ENCODE measurements at regions not wholly inside any gene's neighbourhood (a gene's known extent, or its start where the extent isn't known, plus 50 kb on each side); places are given as distances from the start of the nearest gene placed in this dataset.

DNA sequence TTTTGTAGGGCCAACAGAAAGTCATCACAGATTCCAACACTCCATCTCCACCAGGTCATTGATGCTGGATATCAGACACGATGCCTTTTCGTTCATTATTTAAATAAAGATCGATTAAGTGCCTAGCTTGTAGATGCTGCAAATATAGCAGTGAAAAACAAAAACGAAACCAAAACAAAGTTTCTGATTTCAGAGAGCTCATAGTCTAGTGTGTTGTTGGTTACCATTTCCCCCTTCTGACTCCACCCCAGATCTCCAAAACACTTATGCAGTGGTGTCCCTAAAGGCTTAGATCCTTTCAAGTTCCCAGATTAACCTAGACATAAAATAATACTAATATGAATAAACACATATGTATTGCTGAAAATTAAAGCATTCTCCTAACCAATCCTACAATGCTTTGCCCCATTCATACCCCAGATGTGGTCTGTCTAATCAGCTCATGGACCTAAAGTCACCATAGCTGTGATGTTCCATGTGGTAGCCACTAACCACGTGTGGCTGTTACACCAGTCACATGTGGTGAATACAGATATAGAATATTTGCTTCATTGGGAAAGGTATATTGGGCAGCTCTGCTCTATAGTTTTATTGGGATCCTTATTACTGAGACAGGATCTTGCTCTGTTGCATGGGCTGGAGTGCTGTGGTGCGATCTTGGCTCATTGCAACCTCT is 787.2 kb downstream of the TDRD15 start:
- DNase-seq = no peak

DNA sequence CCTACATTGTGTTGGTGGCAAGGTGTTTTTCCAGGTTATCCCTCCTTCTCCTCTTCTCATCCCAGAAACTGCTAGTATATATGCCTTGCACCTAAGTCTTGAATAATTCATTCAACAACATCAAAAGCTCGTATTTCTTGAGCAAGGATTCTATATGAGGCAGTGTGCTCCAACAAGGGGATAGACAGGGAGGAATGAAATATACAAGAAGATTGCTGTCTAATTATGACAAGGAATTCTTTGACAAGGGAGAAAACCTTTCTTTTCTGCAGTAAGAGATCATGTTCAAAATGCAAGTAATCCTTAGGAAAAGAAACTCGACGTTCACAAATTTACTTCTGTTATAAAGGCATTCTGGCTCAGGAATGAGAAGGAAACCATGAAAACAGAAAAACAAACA is 788.6 kb downstream of the TDRD15 start:
- DNase-seq = no peak

DNA sequence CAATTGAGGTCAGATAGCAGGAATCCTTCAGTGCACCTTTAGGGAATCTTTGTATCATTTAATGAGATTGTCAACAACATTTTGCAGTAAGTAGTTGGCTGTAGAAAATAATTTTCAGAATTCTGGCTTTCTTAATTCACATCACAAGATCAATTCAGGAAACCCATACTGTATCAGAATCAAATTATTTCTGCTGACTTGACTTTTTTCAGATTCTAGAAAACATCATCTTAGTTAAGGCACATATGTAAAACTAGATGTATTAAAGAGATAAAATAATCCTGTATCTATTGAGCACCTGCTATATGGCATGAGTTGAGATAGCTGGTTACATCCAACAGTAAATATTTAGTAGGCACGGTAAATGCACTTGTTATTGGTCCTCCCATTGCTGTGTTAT is 791.4 kb downstream of the TDRD15 start:
- DNase-seq = no peak

DNA sequence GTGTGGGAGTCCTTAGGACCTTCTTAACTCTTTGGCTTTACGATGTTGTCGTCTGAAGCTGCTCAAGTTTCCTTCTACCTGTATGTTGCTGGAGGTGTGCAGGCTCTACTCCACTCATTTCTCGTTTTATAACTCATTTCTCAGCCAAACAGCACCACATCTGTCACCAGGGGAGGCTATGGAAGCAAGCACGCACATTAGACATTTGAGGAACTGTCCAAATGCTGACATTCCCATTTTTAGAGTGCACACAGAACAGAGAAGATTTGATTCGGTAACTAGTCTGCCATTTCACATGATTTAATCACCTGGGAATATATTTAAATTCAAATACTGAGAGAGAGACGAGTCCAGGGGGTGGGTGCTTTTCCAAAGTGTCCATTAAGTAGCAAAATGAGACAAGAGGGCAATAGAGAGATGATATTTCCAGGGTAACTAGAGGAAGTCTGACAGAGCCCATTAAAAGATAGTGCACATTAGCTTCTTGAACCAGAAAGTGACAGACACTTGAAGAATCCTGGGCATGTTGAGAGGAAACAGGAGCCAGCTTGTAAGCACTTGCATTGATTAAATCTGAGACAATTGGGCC is 793.3 kb downstream of the TDRD15 start:
- no peak for DNase-seq

DNA sequence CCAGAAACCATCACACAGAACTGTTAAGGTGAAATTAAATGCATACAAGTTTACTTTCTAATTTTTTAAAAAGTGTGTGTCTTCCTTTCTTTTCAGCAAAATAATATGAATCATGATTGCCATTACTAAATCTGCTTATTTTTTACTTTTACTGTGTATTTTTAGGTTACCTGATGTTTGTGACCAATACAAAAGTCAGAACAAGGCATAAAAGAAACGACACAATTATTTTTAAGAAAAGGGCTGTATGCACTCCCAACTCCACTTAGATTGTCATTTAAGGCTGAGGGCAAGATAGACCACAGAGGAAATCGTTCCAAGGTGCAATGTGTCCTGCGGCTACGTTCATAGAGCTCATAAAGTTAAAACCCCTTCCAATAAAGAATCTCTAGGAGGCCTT is 797.0 kb downstream of the TDRD15 start:
- DNase-seq = no peak

DNA sequence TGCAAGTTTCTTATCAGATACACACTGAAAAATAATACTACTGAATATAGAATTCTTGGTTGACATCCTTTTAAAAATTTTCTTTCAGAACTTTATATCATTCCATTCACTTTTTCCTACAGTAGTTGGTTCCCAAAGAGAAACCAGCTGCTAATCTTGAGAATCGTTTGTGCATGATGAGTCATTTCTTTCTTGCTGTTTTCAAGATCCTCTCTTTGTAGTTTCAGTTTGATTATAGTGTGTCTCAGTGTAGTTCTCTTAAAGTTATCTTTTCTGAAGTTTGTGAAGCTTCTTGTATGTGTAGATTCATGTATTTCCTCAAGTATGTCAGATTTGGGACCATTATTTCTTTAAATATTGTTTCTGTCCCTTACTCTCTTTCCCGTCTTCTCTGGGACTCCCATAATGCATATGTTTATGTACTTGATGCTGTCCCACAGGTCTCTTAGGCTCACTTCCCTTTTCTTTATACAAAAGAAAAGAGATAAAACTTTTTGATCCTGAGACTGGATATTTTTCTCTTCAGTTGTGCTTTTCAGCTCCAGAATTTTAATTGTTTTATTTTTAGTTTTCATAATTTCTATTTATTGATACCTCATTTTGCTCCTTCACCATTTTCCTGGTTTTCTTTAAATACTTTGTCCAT is 801.0 kb downstream of the TDRD15 start:
- DNase-seq = no peak

DNA sequence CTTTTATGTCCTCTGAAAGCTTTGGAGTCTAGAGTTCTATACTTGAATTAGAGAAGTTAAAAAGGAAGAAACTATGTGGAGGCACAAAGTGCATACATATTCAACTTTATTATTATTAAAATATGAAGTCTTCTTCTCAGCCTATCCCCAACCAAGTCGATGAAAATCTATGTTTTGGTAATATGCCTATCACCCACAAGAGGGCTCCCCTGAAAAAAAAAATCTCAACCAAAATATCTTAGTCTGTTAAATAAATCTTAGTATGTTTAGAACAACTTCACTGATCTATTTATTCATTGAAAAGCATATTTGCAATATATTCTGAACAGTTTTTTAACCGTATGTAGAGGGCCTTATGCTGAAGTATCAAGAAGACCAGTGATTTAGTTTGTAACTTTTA is 804.5 kb downstream of the TDRD15 start:
- DNase-seq = no peak

DNA sequence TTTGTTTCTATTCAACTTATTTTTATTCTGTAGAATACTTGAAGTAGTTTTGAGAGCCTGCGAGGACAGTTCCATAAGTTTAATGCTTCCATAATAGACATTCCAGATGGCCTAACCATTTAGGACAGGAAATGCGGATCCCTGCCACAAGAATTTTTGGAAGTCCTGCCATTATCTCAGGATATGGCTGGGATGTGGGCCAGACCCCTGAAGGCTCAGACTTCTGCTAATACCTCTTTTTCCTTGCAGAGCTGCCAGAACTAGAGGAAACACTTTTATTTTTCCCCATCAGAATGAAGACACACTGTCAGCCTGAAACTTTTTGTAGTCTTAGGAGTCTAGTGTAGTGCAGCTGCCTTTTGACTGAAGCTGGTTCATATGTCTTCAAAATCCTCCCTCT is 806.5 kb downstream of the TDRD15 start:
- no peak for DNase-seq

DNA sequence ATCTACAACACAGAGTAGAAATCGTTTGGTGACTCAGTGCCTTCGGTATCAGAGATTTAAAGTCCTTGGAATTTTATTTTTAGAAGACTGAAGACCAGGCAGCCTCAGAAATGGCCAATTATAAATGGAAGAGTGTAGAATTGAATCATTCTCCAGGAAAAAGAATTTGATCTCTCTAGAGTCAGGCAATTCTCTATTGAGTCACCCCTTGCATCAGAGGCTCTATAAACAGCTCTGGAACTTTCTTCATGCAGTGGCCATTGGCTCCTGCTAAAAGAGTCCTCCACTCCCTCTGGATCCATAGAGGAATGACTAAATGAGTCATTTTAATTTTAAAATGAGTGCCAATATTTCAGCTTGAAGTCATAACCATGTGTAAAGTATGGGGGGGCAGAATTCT is 816.2 kb downstream of the TDRD15 start:
- no peak for DNase-seq

DNA sequence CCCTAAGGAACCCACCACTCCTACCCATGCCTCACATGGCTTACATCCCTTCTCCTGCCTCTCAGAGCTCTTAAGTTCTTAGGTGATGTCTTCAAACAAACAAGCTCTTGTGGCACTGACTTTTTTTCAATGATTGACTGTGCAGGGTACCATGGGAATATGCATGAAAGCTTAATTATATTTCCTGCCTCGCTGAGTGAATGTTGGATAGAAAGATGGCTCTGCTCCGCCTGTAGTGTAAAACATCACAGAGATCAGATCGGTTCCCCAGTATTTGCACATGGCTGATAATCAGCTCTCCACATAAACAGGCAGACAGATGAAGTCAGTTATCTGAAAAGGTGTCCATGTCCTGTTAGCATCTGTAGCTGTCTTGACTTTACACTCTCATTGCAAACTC is 820.8 kb downstream of the TDRD15 start:
- no peak for DNase-seq

DNA sequence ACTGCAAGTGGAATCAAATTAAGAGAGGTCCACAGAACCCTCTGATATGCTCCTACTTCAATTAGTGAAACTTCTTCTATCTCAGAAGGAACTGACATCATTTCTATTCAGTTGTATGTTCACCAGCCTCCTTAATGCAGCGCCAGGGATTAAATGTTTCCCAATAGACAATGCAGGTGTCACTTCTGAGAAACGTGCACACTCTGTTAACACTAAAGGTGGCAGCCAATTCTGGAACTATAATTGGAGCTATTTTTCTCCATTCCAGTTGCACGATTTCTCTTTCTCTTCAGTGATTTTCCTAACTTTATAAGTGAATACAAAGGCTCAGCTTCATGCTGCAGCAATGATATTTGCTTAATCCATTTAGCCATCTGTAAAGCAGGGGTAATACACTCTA is 821.9 kb downstream of the TDRD15 start:
- DNase-seq = no peak

DNA sequence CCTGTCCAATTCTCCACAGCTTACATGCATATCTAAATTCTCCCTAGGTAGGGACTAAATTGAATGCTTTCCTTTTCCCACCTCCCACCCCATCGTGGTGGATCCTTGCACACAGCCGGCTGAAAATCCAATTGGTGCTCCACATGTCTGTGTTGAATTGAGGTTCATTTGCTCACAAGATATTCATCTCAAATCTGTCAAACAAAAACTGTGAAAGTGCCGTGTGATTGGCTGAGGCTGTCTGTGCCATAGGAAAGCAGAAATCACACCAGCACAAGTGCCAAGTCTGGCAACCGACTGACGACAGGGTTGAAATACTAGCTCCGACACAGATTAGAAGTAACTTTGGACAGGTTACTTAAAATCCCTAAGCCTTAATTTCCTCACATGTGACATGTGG is 823.3 kb downstream of the TDRD15 start:
- DNase-seq = no peak

DNA sequence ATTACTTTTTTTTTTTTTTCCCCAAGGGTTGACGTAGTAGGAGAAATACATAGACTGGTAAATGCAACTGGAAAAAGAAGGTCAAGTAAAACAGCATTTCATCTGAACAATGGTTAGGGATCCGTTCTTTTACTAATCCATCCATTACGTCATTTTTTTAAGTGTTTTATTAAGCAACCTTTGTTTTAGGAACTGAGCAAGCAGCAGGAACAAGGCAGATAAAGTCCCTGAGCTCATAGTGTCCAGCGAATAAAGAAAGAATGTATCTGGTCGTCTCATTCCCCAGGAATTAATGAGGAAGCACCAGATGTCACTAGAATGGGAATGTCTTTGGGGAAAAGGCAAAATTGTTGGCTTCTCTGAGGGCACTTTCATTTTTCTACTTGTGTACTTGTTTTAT is 842.4 kb downstream of the TDRD15 start:
- DNase-seq = no peak

DNA sequence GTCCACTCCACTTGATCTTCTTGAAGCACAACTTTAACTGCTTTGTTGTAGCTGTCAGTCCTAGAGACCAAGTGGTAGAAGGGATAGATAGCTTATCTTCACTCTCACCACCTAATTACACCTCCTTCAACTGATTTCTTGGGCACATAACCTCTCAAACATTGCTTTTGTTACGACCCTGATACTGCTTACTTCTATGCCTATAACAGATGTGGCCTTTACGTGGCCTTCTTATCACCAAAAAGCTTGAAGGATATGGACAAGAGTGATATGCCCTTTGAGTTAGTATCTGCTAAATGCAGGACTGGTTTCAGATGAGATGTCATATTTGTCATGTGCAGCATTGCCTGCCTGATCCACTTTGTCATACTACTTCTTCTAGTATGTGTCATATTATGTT is 847.2 kb downstream of the TDRD15 start:
- no peak for DNase-seq

DNA sequence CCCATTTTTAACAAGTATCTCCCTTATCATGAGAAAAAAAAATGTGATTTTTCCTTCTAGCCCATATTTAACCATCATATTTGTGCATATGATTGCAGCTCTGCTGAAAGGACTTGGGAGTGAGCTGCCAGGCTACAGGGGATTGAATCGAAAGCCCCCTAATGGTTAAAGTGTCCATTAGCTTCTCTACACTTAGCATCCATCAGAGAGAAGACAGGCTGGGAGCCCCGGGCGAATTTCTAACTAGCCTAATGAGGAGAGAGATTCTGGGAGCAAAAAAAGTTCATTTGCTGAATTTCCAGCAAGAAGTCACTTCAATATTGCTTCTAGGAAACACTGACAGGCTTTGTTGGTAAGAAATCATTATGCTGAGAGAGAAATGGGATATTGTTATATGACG is 848.8 kb downstream of the TDRD15 start:
- DNase-seq = no peak

DNA sequence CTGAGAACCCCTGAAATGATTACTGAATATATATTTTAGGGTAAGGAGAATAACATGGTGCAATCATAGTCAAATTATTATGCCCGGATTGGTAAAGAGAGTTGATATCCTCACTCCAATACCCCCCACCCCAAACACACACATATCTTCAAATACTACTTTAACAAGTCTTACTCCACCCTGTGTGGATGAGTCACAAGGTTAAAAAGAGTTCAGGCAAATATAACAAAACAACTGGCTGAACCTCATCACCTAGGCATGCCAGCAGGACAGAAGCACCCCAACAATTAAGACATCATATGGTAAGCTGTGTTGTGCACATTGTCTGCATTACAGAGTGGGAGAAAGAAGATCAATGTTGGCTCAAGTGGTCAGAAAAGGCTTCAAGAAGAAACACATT is 857.4 kb downstream of the TDRD15 start:
- no peak for DNase-seq

DNA sequence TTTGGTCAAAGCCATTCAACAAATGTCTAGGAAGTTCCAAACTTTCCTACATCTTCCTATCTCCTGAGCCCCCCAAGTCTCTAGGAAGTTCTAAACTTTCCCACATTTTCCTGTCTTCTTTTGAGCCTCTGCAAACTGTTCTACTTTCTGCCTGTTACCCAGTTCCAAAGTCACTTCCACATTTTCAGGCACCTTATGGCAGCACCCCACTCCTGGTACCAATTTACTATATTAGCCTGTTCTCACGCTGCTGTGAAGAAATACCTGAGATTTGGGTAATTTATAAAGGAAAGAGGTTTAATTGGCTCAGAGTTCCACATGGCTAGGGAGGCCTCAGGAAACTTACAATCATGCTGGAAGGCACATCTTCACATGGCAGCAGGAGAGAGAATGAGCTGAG is 869.2 kb downstream of the TDRD15 start:
- DNase-seq = no peak

DNA sequence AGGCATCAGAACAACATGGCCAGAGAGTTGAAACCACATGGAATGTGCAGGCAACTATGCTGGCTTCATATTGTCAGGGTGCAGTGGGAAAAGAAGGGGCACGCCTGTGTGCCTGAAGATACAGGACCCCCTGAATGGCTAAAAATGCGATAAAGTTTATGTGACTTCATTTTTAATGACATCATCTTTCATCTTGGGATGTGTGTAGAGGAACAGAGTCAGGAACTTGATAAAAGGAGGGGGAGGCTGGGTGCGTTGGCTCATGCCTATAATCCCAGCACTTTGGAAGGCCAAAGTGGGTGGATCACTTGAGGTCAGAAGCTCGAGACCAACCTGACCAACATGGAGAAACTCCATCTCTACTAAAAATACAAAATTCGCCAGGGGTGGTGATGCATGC is 872.6 kb downstream of the TDRD15 start:
- no peak for DNase-seq

DNA sequence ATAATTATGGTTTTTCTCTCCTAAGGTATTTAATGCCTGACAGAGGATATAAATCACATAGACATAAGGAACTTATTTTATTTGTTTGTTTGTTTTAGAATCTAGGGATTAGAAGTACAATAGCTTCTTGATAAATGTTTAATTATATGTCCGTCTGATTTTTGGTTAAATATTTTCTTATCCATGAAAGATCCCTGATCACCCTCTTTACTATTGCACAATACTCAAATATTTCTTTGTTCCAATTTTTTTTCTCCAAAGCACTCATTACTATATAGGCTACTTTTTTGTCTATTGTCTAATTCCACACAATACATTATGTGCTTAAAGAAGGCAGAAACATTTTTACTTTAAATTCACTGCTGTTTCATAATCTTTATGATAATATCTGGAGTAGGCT is 875.8 kb downstream of the TDRD15 start:
- DNase-seq = no peak

DNA sequence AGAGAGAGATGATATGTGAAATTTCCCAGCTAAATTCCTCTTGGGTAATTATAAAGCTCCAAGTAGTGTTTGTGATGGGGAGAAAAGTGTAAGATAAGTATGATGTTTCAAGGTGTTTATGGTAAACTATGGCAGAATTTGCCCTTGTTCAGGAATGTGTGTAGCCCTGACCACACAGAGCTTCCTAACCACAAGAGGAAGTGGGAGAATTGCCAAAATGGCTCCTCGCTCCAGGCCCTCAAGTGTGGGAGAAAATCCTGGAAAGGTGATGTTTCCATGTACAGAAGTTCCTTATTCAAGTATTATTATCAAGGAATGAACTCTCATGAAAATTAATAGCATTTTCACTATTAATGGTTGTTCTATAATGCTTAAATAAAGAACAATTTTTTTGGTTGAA is 878.3 kb downstream of the TDRD15 start:
- no peak for DNase-seq

DNA sequence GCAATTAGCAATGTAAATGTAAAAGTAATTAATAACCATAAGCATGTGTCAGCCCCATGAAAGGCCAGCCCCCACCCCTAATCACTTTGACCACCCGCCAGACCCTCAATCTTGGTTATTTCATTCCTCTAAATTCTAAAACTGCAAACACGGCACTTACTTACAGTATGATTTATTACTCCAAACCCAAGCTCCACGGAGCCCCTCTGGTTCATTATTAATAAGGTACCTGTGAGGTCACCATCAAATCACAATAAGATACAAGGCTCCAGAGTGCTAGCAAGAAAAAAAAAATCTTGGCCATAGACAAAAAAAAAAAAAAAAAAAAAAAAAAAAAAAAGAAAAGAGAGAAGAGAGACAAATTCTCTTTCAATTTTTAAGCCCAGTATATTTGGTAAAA is 879.5 kb downstream of the TDRD15 start:
- DNase-seq = no peak

DNA sequence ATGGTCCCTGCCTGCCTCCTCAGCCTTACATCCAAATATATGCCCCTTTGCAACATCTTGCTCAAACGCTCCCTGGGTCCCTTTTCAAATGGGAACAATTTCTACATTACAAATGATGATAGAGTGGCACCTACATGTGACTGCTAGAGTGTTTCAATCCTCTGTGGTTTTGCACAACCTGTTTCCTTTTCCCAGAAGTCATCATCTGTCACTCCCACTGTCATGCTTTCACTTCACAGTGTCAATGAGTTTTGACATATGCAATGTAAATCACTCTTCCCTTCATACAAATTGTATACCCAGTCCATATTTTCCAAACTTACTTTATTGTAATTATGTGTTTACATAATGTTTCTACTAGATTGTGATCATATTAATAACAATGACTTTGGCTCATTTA is 887.3 kb downstream of the TDRD15 start:
- no peak for DNase-seq

DNA sequence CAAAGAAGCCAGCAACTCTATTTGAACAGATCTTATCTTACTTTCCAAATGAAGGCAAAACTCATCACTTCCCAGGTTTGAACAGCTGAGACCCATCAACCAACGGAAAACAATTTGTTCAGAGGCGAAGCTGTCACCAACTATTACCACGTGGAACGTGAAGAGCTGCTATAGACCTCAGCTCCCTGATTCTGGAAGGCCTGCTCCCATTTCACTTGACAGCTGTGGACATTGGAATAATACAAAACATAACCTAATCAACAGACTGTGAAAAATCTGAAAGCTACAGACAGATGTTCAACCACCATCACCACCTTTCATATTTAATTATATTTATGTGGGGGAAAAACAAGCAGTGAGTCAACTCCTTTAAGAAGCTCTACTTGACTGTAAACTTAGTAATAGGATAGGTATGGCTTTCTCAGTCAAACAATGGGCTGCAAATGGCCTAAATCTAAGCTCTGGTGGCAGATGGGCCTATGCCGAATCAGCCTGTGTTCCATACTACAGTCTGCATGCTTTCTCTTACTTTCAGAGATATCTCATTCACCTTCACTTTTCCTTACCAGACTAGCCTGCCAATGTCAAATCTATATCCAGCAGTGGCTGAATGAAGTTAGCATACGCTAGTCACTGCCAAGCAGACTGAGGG is 896.4 kb downstream of the TDRD15 start:
- DNase-seq = no peak

DNA sequence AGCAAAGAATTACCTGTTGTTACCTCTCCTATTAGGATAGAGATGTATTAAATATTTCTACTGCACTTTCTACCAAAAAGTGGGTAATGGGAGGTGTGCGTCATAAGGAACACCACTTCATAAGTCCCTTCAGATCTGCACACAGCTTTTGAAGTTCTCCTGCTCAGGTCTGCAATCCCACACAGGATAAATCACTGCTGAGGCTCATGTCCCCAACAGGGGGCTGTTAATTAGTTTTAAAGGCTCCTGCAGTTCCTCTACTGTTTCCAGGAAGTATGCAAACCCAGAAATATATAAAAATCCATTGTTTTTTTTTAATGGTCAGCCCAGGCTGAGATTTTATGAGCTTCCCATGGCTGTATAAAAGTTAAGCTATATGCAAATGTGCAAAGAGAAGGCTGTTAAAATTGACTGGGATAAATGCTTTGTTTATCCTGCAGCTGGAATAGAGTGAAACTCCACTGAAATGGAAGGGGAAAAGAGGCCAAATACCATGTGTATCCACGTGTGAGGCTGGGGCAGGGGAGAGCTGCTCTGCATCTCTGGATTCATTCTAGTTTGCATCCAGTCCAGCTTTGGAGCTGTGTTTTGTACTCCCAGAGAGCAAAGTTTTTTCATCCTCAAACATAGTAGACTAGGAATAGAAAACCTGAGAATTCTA is 903.7 kb downstream of the TDRD15 start:
- no peak for DNase-seq
